ENCODE measurements at regions not wholly inside any gene's neighbourhood (a gene's known extent, or its start where the extent isn't known, plus 50 kb on each side); places are given as distances from the start of the nearest gene placed in this dataset.

GRCh38 chr12:113649256-113649830 lies 177.7 kb upstream of the LHX5 start:
- DNase-seq: no peak

- no peak for DNase-seq
Measured at GRCh38 chr12:113647048-113647447, 175.4 kb upstream of the LHX5 start.

GRCh38 chr12:113645603-113646002 lies 173.9 kb upstream of the LHX5 start:
- no peak for DNase-seq

- no peak for DNase-seq
Measured at GRCh38 chr12:113645183-113645582, 173.5 kb upstream of the LHX5 start.

GRCh38 chr12:113643177-113643974 lies 171.7 kb upstream of the LHX5 start:
- DNase-seq: peak; percentile 47

- DNase-seq: no peak
Measured at GRCh38 chr12:113642672-113643071, 171.0 kb upstream of the LHX5 start.

- no peak for DNase-seq
Measured at GRCh38 chr12:113642216-113642615, 170.5 kb upstream of the LHX5 start.

GRCh38 chr12:113641426-113642030 lies 169.9 kb upstream of the LHX5 start:
- no peak for DNase-seq

GRCh38 chr12:113640837-113641236 lies 169.2 kb upstream of the LHX5 start:
- no peak for DNase-seq

GRCh38 chr12:113639474-113639873 lies 167.8 kb upstream of the LHX5 start:
- DNase-seq: no peak

- DNase-seq: no peak
Measured at GRCh38 chr12:113638460-113638775, 166.7 kb upstream of the LHX5 start.

GRCh38 chr12:113634982-113635381 lies 163.3 kb upstream of the LHX5 start:
- no peak for DNase-seq

GRCh38 chr12:113634474-113634873 lies 162.8 kb upstream of the LHX5 start:
- peak; percentile 56 for DNase-seq

- DNase-seq: no peak
Measured at GRCh38 chr12:113633678-113634332, 162.1 kb upstream of the LHX5 start.

GRCh38 chr12:113630625-113631024 lies 159.0 kb upstream of the LHX5 start:
- no peak for DNase-seq

GRCh38 chr12:113625499-113625898 lies 153.8 kb upstream of the LHX5 start:
- no peak for DNase-seq

- DNase-seq: no peak
Measured at GRCh38 chr12:113622410-113622809, 150.7 kb upstream of the LHX5 start.

GRCh38 chr12:113620437-113620976 lies 148.8 kb upstream of the LHX5 start:
- DNase-seq: no peak

- DNase-seq: peak; percentile 16
Measured at GRCh38 chr12:113619202-113619601, 147.5 kb upstream of the LHX5 start.

GRCh38 chr12:113613414-113613813 lies 141.7 kb upstream of the LHX5 start:
- DNase-seq: no peak

- no peak for DNase-seq
Measured at GRCh38 chr12:113612793-113613192, 141.1 kb upstream of the LHX5 start.

GRCh38 chr12:113612076-113612728 lies 140.5 kb upstream of the LHX5 start:
- DNase-seq: no peak

GRCh38 chr12:113611652-113612051 lies 140.0 kb upstream of the LHX5 start:
- DNase-seq: no peak
